DOHH2 (cell line): ENCODE measurements at regions not wholly inside any gene's neighbourhood (a gene's known extent, or its start where the extent isn't known, plus 50 kb on each side); places are given as distances from the start of the nearest gene placed in this dataset.
"Not testable (repeated sequence)": the region's sequence is repeated elsewhere in the genome, so short reads cannot be mapped to it uniquely, and the experiment has no call there.

Experiments used
- H3F3A ChIP-seq: fragments of 200-600 bp; sonication (generic), shearing (Covaris generic); 2 replicates; pipeline ENCODE4 v1.6.0; 2016; ENCODE audit warnings: antibody characterized with exemption, mild to moderate bottlenecking; ENCODE audit not compliant: control insufficient read depth, insufficient read depth
- H3K27ac ChIP-seq: fragments of 200-600 bp; sonication (generic); 2 replicates; pipeline ENCODE4 v1.5.1; 2014; ENCODE audit warnings: low read depth, mild to moderate bottlenecking, low read length, moderate library complexity
- H3K27me3 ChIP-seq: fragments of 200-600 bp; sonication (generic); 2 replicates; pipeline ENCODE4 v1.6.1; 2014; ENCODE audit warnings: mild to moderate bottlenecking, low read length, mixed read lengths; ENCODE audit not compliant: control insufficient read depth
- H3K36me3 ChIP-seq: fragments of 200-600 bp; sonication (generic); 2 replicates; pipeline ENCODE4 v1.6.1; 2014; ENCODE audit warnings: mild to moderate bottlenecking, low read length, moderate library complexity, mixed read lengths; ENCODE audit not compliant: control insufficient read depth
- H3K4me1 ChIP-seq: fragments of 200-600 bp; sonication (generic); 2 replicates; pipeline ENCODE4 v1.6.1; 2014; ENCODE audit warnings: mild to moderate bottlenecking, low read length, mixed read lengths; ENCODE audit not compliant: control insufficient read depth
- H3K4me2 ChIP-seq: fragments of 200-600 bp; sonication (generic); 2 replicates; pipeline ENCODE4 v1.6.0; 2014; ENCODE audit warnings: mild to moderate bottlenecking, low read length, moderate library complexity
- H3K4me3 ChIP-seq: fragments of 200-600 bp; sonication (generic); 2 replicates; pipeline ENCODE4 v1.5.1; 2014; ENCODE audit warnings: mild to moderate bottlenecking, low read length, mixed read lengths
- H3K79me2 ChIP-seq: fragments of 200-600 bp; sonication (generic); 2 replicates; pipeline ENCODE4 v1.6.1; 2014; ENCODE audit warnings: mild to moderate bottlenecking, low read length, mixed read lengths; ENCODE audit not compliant: control insufficient read depth
- H3K9me2 ChIP-seq: fragments of 200-600 bp; sonication (generic); replicated peaks from 2 replicates; pipeline ENCODE4 v1.6.1; 2014; ENCODE audit warnings: mild to moderate bottlenecking, low read length, mixed read lengths; ENCODE audit not compliant: control insufficient read depth
- H3K9me3 ChIP-seq: fragments of 200-600 bp; sonication (generic); 2 replicates; pipeline ENCODE4 v1.6.1; 2014; ENCODE audit warnings: antibody characterized with exemption, low read length, mixed read lengths; ENCODE audit not compliant: control insufficient read depth, insufficient read depth
- H4K20me1 ChIP-seq: fragments of 200-600 bp; sonication (generic); 2 replicates; pipeline ENCODE4 v1.6.0; 2014; ENCODE audit warnings: low read depth, mild to moderate bottlenecking, antibody characterized with exemption, low read length, moderate library complexity; ENCODE audit not compliant: control insufficient read depth, insufficient read depth
- CTCF ChIP-seq: fragments of 200-600 bp; sonication (generic); IDR thresholded peaks from one replicate; pipeline ENCODE4 v1.5.1; 2014; ENCODE audit warnings: antibody characterized with exemption, mild to moderate bottlenecking, low read depth, low read length; ENCODE audit not compliant: poor library complexity, severe bottlenecking
- EZH2phosphoT487 ChIP-seq: fragments of 200-600 bp; sonication (generic); IDR thresholded peaks from 2 replicates; pipeline ENCODE4 v1.6.1; 2017; ENCODE audit warnings: borderline replicate concordance, mild to moderate bottlenecking, antibody characterized with exemption, low read length, moderate library complexity, mixed read lengths

- Histone ChIP-seq H3K4me2 (no peak overlapping the region), H3K4me1 (no peaks in the 10 kb centered on the region), H3K9me2 (no peaks in the 10 kb centered on the region), H3K27ac (no peak overlapping the region), H4K20me1 (no peaks in the 10 kb centered on the region), H3K9me3 (no peaks in the 10 kb centered on the region), H3K36me3 (no peaks in the 10 kb centered on the region), H3K79me2 (no peaks in the 10 kb centered on the region), H3K4me3 (no peak overlapping the region), H3F3A (no peaks in the 10 kb centered on the region), H3K27me3 (no peaks in the 10 kb centered on the region)
- TF ChIP-seq EZH2phosphoT487 (no peak), CTCF (no peak)
Measured at GRCh38 chr9:78905986-78906755, 609.2 kb downstream of the PSAT1 start.

- no peak for TF ChIP-seq CTCF
- TF ChIP-seq EZH2phosphoT487: no peak
- H3K4me1 ChIP-seq: no peaks in the 10 kb centered on the region
- no peaks in the 10 kb centered on the region for H3K9me2 ChIP-seq
- H3K79me2 ChIP-seq: no peaks in the 10 kb centered on the region
- no peaks in the 10 kb centered on the region for H3K36me3 ChIP-seq
- no peaks in the 10 kb centered on the region for H3K9me3 ChIP-seq
- H3F3A ChIP-seq: no peaks in the 10 kb centered on the region
- no peaks in the 10 kb centered on the region for H4K20me1 ChIP-seq
- no peak overlapping the region for H3K27ac ChIP-seq
- H3K4me2 ChIP-seq: no peak overlapping the region
- H3K27me3 ChIP-seq: no peaks in the 10 kb centered on the region
- no peak overlapping the region for H3K4me3 ChIP-seq
Measured at GRCh38 chr9:78909566-78909965, 612.6 kb downstream of the PSAT1 start.

GRCh38 chr9:78916884-78917283 is 620.0 kb downstream of the PSAT1 start:
- not testable (repeated sequence) for H3K9me3 ChIP-seq, H3K27ac ChIP-seq, H3K36me3 ChIP-seq, H3K4me3 ChIP-seq, H3K27me3 ChIP-seq, H3K79me2 ChIP-seq, H3F3A ChIP-seq, H4K20me1 ChIP-seq, H3K4me2 ChIP-seq, H3K4me1 ChIP-seq, H3K9me2 ChIP-seq

GRCh38 chr9:78918976-78919375 is 622.1 kb downstream of the PSAT1 start:
- Histone ChIP-seq H3K9me2 (no peaks in the 10 kb centered on the region), H3K27me3 (no peaks in the 10 kb centered on the region), H3K79me2 (no peaks in the 10 kb centered on the region), H3K4me1 (no peaks in the 10 kb centered on the region), H3K9me3 (no peaks in the 10 kb centered on the region), H3K36me3 (no peaks in the 10 kb centered on the region), H3K4me3 (no peak overlapping the region), H4K20me1 (no peaks in the 10 kb centered on the region), H3K27ac (no peak overlapping the region), H3K4me2 (no peak overlapping the region), H3F3A (no peaks in the 10 kb centered on the region)
- TF ChIP-seq EZH2phosphoT487: no peak
- no peak for TF ChIP-seq CTCF
